Neutrophil (primary cell): ENCODE measurements at regions not wholly inside any gene's neighbourhood (a gene's known extent, or its start where the extent isn't known, plus 50 kb on each side); places are given as distances from the start of the nearest gene placed in this dataset.

Experiments used
- H3K27ac ChIP-seq: fragments of 200-600 bp; sonication (generic); 2 replicates; pipeline ENCODE4 v1.5.1; 2016; ENCODE audit warnings: mild to moderate bottlenecking, moderate library complexity
- H3K27me3 ChIP-seq: fragments of 200-600 bp; sonication (generic); 2 replicates; pipeline ENCODE4 v1.6.0; 2016; ENCODE audit warnings: mild to moderate bottlenecking
- H3K36me3 ChIP-seq: fragments of 200-600 bp; sonication (generic); 2 replicates; pipeline ENCODE4 v1.5.1; 2017
- H3K4me1 ChIP-seq, 2 experiments: fragments of 200-600 bp in 1 of 2; sonication (generic) in 1 of 2; 1 replicate in 1 of 2; 2 replicates in 1 of 2; pipeline versions ENCODE4 v1.5.1 to v1.6.1; 2013 to 2016; ENCODE audit warnings: low read depth in 1 of 2, low read length in 1 of 2, mild to moderate bottlenecking in 1 of 2, moderate library complexity in 1 of 2; ENCODE audit not compliant: control insufficient read depth in 1 of 2, insufficient read depth in 1 of 2
- H3K4me3 ChIP-seq, 2 experiments: fragments of 200-600 bp in 1 of 2; sonication (generic) in 1 of 2; 1 replicate in 1 of 2; 2 replicates in 1 of 2; pipeline ENCODE4 v1.5.1; 2013 to 2016; ENCODE audit warnings: low read depth in 1 of 2, low read length in 1 of 2, mild to moderate bottlenecking in 1 of 2, moderate library complexity in 1 of 2
- H3K9me3 ChIP-seq: fragments of 200-600 bp; sonication (generic); 2 replicates; pipeline ENCODE4 v1.5.1; 2016
- TF ChIP-seq, protein P1 (sequence below): fragments of 200-600 bp; sonication (generic); IDR thresholded peaks from 2 replicates; pipeline ENCODE4 v1.5.1; 2016; ENCODE audit warnings: antibody characterized with exemption

DNA sequence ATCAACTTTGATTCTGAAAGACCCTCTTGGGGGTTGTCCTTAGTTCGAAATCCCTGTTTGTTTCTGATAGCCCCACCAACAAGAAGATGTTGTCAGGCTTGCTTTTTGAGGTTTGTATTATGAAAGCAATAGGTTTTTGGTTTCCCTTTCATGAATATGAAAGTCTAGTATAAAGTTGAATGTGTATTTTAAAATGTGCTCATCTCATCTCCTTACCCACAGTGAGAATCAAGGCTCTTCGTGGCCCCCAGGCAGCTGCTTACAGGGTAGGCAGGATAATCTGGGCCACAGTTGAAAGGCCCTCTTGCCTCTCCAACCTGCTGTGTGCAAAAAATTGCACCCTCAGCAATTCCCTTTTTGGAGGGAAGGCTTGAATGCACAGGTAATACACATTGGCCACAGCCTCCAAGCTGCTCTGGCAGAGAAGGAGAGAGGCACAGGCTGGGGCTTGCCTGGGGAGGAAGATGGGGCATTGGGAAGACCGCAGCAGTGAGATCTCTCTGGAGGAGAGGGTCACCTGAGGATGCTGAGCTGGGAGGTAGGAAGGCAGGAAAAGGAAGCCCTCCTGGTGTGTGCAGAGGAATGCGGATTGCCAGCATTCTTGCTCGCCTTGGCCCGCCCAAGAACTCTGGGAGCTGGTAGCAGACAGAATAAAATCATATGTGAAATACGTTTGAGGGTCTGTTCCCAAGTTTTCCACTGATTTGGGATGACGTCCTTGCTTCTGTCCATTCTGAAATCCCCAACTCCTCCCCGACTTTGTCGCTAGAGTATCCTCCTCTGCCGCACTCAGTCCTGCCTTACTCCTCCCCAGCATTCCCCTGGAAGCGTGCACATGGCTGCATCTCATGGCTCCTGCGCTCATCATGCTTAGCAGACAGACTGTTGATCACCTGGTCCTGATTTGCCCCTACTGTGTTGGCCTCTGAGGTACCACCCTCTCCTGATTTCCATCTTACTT is 196.4 kb downstream of the RPLP1 start:
- no peak overlapping the region for H3K4me3 ChIP-seq
- no peak overlapping the region for H3K27ac ChIP-seq
- TF ChIP-seq, protein P1, sequence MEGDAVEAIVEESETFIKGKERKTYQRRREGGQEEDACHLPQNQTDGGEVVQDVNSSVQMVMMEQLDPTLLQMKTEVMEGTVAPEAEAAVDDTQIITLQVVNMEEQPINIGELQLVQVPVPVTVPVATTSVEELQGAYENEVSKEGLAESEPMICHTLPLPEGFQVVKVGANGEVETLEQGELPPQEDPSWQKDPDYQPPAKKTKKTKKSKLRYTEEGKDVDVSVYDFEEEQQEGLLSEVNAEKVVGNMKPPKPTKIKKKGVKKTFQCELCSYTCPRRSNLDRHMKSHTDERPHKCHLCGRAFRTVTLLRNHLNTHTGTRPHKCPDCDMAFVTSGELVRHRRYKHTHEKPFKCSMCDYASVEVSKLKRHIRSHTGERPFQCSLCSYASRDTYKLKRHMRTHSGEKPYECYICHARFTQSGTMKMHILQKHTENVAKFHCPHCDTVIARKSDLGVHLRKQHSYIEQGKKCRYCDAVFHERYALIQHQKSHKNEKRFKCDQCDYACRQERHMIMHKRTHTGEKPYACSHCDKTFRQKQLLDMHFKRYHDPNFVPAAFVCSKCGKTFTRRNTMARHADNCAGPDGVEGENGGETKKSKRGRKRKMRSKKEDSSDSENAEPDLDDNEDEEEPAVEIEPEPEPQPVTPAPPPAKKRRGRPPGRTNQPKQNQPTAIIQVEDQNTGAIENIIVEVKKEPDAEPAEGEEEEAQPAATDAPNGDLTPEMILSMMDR, result no peak
- H3K4me1 ChIP-seq, result peaks cover 23 to 36% of the 10 kb centered on the region in 2 experiments
- peaks cover 39% of the 10 kb centered on the region for H3K27me3 ChIP-seq
- H3K9me3 ChIP-seq, result no peaks in the 10 kb centered on the region
- no peaks in the 10 kb centered on the region for H3K36me3 ChIP-seq

DNA sequence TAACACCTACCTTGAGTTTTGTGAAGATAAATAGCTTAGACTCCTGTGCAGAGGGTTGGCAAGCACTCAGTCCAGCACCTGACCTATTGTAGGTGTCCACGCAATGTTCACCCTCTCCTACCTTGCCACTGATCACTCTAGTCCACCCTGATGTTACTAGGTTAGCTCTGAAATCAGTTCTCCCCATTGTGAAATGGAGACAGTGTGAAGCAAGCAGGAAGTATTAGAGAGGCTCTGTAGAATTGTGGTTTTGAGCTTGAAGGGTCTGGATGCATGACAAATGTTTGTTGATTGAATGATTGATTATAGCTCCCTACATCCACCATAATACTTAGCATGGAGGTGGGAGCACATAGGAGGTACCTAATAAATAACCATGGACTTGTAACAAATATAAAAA is 199.7 kb downstream of the RPLP1 start:
- Histone ChIP-seq H3K36me3 (no peaks in the 10 kb centered on the region), H3K9me3 (no peaks in the 10 kb centered on the region), H3K27me3 (peaks cover 55% of the 10 kb centered on the region), H3K27ac (peak overlapping the region; percentile 66), H3K4me1 (peaks cover 23 to 34% of the 10 kb centered on the region in 2 experiments), H3K4me3 (peak overlapping the region; percentile 20 to 23)
- TF ChIP-seq, protein P1, result no peak

DNA sequence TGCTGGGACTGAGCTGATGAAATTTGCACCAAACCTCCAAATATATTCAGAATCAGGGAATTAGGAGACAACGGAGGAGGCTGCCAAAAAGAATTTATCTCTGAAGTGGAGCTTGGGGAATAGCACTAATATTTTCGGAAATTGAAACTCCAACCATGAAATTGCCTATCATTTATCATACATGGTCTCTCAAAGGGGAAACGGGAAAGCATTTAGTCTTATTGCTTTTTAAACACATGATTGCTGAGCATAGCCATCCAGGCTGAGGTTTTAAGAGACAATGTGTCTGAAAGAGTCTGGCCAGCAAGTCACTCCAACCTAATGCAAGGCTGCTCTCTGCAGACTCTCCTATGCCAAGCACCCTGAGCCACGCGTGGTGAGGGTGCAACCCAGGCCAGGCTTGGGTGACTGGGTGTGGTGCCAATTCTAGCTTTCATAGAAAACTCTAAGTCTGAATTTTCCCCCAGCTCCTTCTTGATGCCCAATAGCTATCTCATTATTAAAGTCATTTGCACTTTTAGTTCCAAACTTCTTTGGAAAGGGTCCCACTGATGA is 200.2 kb downstream of the RPLP1 start:
- peaks cover 23 to 31% of the 10 kb centered on the region in 2 experiments for H3K4me1 ChIP-seq
- no peak overlapping the region for H3K4me3 ChIP-seq
- H3K27ac ChIP-seq, result peak overlapping the region; percentile 66
- TF ChIP-seq, protein P1, result no peak
- no peaks in the 10 kb centered on the region for H3K36me3 ChIP-seq
- no peaks in the 10 kb centered on the region for H3K9me3 ChIP-seq
- peaks cover 55% of the 10 kb centered on the region for H3K27me3 ChIP-seq

DNA sequence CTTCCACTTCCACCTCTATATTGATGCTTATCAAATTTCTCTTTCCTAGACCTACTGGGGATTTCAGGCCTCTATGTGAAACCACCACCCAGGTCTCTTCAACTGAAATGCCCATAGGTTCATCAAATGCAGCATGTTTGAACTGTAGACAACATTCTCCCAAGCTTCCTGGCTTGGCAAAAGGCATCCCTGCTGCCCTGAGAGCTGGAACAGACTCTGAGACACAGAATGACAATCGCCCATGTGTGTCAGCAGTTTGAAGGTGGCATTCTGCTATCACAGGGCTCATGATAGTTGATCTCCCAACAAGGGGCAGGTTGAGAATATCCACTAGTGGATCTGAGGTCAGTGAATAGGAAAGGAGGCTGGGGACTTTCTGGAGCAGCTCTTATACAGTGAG is 200.7 kb downstream of the RPLP1 start:
- Histone ChIP-seq H3K27ac (peak overlapping the region; percentile 66), H3K9me3 (no peaks in the 10 kb centered on the region), H3K27me3 (peaks cover 53% of the 10 kb centered on the region), H3K36me3 (no peaks in the 10 kb centered on the region), H3K4me3 (no peak overlapping the region), H3K4me1 (peaks cover 23 to 31% of the 10 kb centered on the region in 2 experiments)
- TF ChIP-seq, protein P1, result no peak

DNA sequence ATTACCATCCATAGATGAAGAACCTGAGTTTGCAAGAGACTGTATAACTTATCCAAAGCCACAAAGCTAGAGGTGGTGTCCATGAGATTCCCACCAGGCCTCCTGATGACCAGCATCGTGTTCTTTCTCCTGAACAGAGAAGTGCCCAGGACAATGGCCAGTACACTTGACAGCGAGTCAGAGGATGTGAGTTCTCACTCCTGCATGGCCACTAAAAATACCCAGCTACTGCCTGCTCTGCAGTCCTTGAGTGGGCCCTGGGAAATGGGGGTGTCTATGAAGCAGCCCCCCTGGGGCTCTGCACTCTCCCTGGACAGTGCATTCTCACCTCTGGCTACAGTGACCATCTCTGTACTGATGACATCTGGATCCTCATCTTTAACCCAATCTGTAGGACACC is 201.2 kb downstream of the RPLP1 start:
- H3K27ac ChIP-seq, result no peak overlapping the region
- TF ChIP-seq, protein P1, result no peak
- peaks cover 23 to 31% of the 10 kb centered on the region in 2 experiments for H3K4me1 ChIP-seq
- no peaks in the 10 kb centered on the region for H3K36me3 ChIP-seq
- H3K27me3 ChIP-seq, result peaks cover 53% of the 10 kb centered on the region
- no peaks in the 10 kb centered on the region for H3K9me3 ChIP-seq
- H3K4me3 ChIP-seq, result no peak overlapping the region
